ENCODE measurements at regions not wholly inside any gene's neighbourhood (a gene's known extent, or its start where the extent isn't known, plus 50 kb on each side); places are given as distances from the start of the nearest gene placed in this dataset.
"Not testable (repeated sequence)": the region's sequence is repeated elsewhere in the genome, so short reads cannot be mapped to it uniquely, and the experiment has no call there.

- H3K27me3 ChIP-seq (replicated peaks; ENCODE audit: insufficient read depth, low read depth, low read length, poor library complexity) = no peaks in the 10 kb centered on the region
- H3K27ac ChIP-seq (ENCODE audit: low read depth, low read length, poor library complexity, severe bottlenecking) = no peak overlapping the region
- intact Hi-C loops (cut with micrococcal nuclease; ENCODE audit: unreplicated experiment) = no loop called here
- TF ChIP-seq EZH2 (IDR thresholded peaks at IDR 0.05; ENCODE audit: borderline replicate concordance, low read depth, low read length, poor library complexity, severe bottlenecking) = no peak
- TF ChIP-seq CTCF (conservative IDR thresholded peaks at IDR 0.05; ENCODE audit: low read depth, low read length) = no peak
- H3K36me3 ChIP-seq (ENCODE audit: insufficient read depth, low read length, poor library complexity, severe bottlenecking) = no peaks in the 10 kb centered on the region
- H3K9me3 ChIP-seq (ENCODE audit: low read depth, low read length, poor library complexity, severe bottlenecking) = peaks cover 15% of the 10 kb centered on the region
- H3K4me3 ChIP-seq (ENCODE audit: low read depth, low read length, poor library complexity, severe bottlenecking) = no peak overlapping the region
- no TSS peak for BruUV-seq (replicated peaks)
- POLR2A ChIA-PET (ENCODE audit: low non-redundant PET) = no interaction called here
- no peaks in the 10 kb centered on the region for H3K4me1 ChIP-seq (ENCODE audit: insufficient read depth, low read length, poor library complexity, severe bottlenecking)
- CTCF ChIA-PET = no interaction called here
- no peak for DNase-seq (ENCODE audit: low spot score)
Measured at GRCh38 chr16:34050787-34051320, 591.4 kb downstream of the TP53TG3F start.

DNA sequence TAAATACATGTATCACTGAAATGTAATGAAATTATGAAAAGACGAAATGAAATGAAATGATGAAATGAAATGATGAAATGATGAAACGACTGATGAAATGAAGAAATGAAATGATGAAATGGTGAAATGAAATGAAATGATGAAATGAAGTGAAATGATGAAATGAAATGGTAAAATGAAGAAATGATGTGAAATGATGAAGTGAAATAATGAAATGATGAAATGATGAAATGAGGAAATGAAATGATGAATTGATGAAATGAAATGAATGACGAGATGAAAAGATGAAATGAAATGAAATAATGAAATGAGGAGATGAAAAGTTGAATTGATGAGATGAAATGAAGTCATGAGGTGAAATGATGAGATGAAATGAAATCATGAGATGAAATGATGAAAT is 594.7 kb downstream of the TP53TG3F start:
- no peaks in the 10 kb centered on the region for H3K4me1 ChIP-seq (ENCODE audit: insufficient read depth, low read length, poor library complexity, severe bottlenecking)
- intact Hi-C loops (cut with micrococcal nuclease; ENCODE audit: unreplicated experiment) = no loop called here
- H3K27me3 ChIP-seq (replicated peaks; ENCODE audit: insufficient read depth, low read depth, low read length, poor library complexity) = no peaks in the 10 kb centered on the region
- ChIA-PET POLR2A (ENCODE audit: low non-redundant PET) (no interaction called here), CTCF (no interaction called here)
- no peak for DNase-seq (ENCODE audit: low spot score)
- H3K27ac ChIP-seq (ENCODE audit: low read depth, low read length, poor library complexity, severe bottlenecking) = no peak overlapping the region
- peaks cover 19% of the 10 kb centered on the region for H3K9me3 ChIP-seq (ENCODE audit: low read depth, low read length, poor library complexity, severe bottlenecking)
- TF ChIP-seq CTCF (conservative IDR thresholded peaks at IDR 0.05; ENCODE audit: low read depth, low read length) (no peak), EZH2 (IDR thresholded peaks at IDR 0.05; ENCODE audit: borderline replicate concordance, low read depth, low read length, poor library complexity, severe bottlenecking) (no peak)
- no peak overlapping the region for H3K4me3 ChIP-seq (ENCODE audit: low read depth, low read length, poor library complexity, severe bottlenecking)
- H3K36me3 ChIP-seq (ENCODE audit: insufficient read depth, low read length, poor library complexity, severe bottlenecking) = no peaks in the 10 kb centered on the region
- no TSS peak for BruUV-seq (replicated peaks)

GRCh38 chr16:34054969-34055368 is 595.6 kb downstream of the TP53TG3F start:
- H3K9me3 ChIP-seq (ENCODE audit: low read depth, low read length, poor library complexity, severe bottlenecking) = peaks cover 19% of the 10 kb centered on the region

GRCh38 chr16:34062620-34063253 is 603.3 kb downstream of the TP53TG3F start:
- intact Hi-C loops (cut with micrococcal nuclease; ENCODE audit: unreplicated experiment); DNase-seq (ENCODE audit: low spot score): not testable (repeated sequence)
- peaks cover 36% of the 10 kb centered on the region for H3K9me3 ChIP-seq (ENCODE audit: low read depth, low read length, poor library complexity, severe bottlenecking)

More at GRCh38 chr16:34054969-34055368, 595.6 kb downstream of the TP53TG3F start:
- no TSS peak for BruUV-seq (replicated peaks)
- Histone ChIP-seq H3K27ac (ENCODE audit: low read depth, low read length, poor library complexity, severe bottlenecking) (no peak overlapping the region), H3K27me3 (replicated peaks; ENCODE audit: insufficient read depth, low read depth, low read length, poor library complexity) (no peaks in the 10 kb centered on the region), H3K4me3 (ENCODE audit: low read depth, low read length, poor library complexity, severe bottlenecking) (no peak overlapping the region), H3K4me1 (ENCODE audit: insufficient read depth, low read length, poor library complexity, severe bottlenecking) (no peaks in the 10 kb centered on the region), H3K36me3 (ENCODE audit: insufficient read depth, low read length, poor library complexity, severe bottlenecking) (no peaks in the 10 kb centered on the region)
- no peak for TF ChIP-seq EZH2 (IDR thresholded peaks at IDR 0.05; ENCODE audit: borderline replicate concordance, low read depth, low read length, poor library complexity, severe bottlenecking)
- TF ChIP-seq CTCF (conservative IDR thresholded peaks at IDR 0.05; ENCODE audit: low read depth, low read length) = no peak
- POLR2A ChIA-PET (ENCODE audit: low non-redundant PET) = no interaction called here
- DNase-seq (ENCODE audit: low spot score) = no peak
- intact Hi-C loops (cut with micrococcal nuclease; ENCODE audit: unreplicated experiment) = no loop called here
- CTCF ChIA-PET = no interaction called here

GRCh38 chr16:34063498-34064157 is 604.2 kb downstream of the TP53TG3F start:
- peaks cover 35% of the 10 kb centered on the region for H3K9me3 ChIP-seq (ENCODE audit: low read depth, low read length, poor library complexity, severe bottlenecking)
- BruUV-seq (replicated peaks); H3K4me1 ChIP-seq (ENCODE audit: insufficient read depth, low read length, poor library complexity, severe bottlenecking); intact Hi-C loops (cut with micrococcal nuclease; ENCODE audit: unreplicated experiment); H3K27ac ChIP-seq (ENCODE audit: low read depth, low read length, poor library complexity, severe bottlenecking); POLR2A ChIA-PET (ENCODE audit: low non-redundant PET); H3K27me3 ChIP-seq (replicated peaks; ENCODE audit: insufficient read depth, low read depth, low read length, poor library complexity); H3K36me3 ChIP-seq (ENCODE audit: insufficient read depth, low read length, poor library complexity, severe bottlenecking); CTCF ChIA-PET; DNase-seq (ENCODE audit: low spot score); H3K4me3 ChIP-seq (ENCODE audit: low read depth, low read length, poor library complexity, severe bottlenecking): not testable (repeated sequence)

More at GRCh38 chr16:34062620-34063253, 603.3 kb downstream of the TP53TG3F start:
- H3K36me3 ChIP-seq (ENCODE audit: insufficient read depth, low read length, poor library complexity, severe bottlenecking); H3K4me3 ChIP-seq (ENCODE audit: low read depth, low read length, poor library complexity, severe bottlenecking); BruUV-seq (replicated peaks); H3K27me3 ChIP-seq (replicated peaks; ENCODE audit: insufficient read depth, low read depth, low read length, poor library complexity); H3K27ac ChIP-seq (ENCODE audit: low read depth, low read length, poor library complexity, severe bottlenecking); POLR2A ChIA-PET (ENCODE audit: low non-redundant PET); CTCF ChIA-PET; H3K4me1 ChIP-seq (ENCODE audit: insufficient read depth, low read length, poor library complexity, severe bottlenecking): not testable (repeated sequence)

Data from A673 (cell line).